NT2/D1 (cell line): ENCODE measurements at regions not wholly inside any gene's neighbourhood (a gene's known extent, or its start where the extent isn't known, plus 50 kb on each side); places are given as distances from the start of the nearest gene placed in this dataset.
"Not testable (repeated sequence)": the region's sequence is repeated elsewhere in the genome, so short reads cannot be mapped to it uniquely, and the experiment has no call there.

ENCODE experiments used
- DNase-seq: peaks from one replicate; pipeline ENCODE4 v3.0.0-alpha.2; 2011; ENCODE audit warnings: low read depth, low spot score
- H3K27me3 ChIP-seq: 2 replicates; pipeline ENCODE4 v1.6.0; 2011; ENCODE audit warnings: mild to moderate bottlenecking; ENCODE audit not compliant: insufficient read length, insufficient read depth
- H3K36me3 ChIP-seq: 2 replicates; pipeline ENCODE4 v1.6.1; 2011; ENCODE audit warnings: mild to moderate bottlenecking, low read length, mixed read lengths; ENCODE audit not compliant: insufficient read depth, insufficient read length
- H3K4me1 ChIP-seq: 2 replicates; pipeline ENCODE4 v1.5.1; 2011; ENCODE audit not compliant: insufficient read depth, insufficient read length
- H3K4me3 ChIP-seq: 2 replicates; pipeline ENCODE4 v1.5.1; 2011; ENCODE audit warnings: low read depth; ENCODE audit not compliant: insufficient read length
- H3K9ac ChIP-seq: 2 replicates; pipeline ENCODE4 v1.6.0; 2011; ENCODE audit warnings: low read depth; ENCODE audit not compliant: insufficient read length
- H3K9me3 ChIP-seq: 2 replicates; pipeline ENCODE4 v1.5.1; 2011; ENCODE audit warnings: mild to moderate bottlenecking, low read length; ENCODE audit not compliant: insufficient read depth
- SUZ12 ChIP-seq: IDR thresholded peaks from 2 replicates; pipeline ENCODE4 v1.6.1; 2011; ENCODE audit not compliant: insufficient read length, insufficient read depth; ENCODE audit errors: extremely low read depth
- YY1 ChIP-seq: IDR thresholded peaks from 2 replicates; pipeline ENCODE4 v1.6.1; 2011; ENCODE audit not compliant: insufficient read length, insufficient read depth
- ZNF274 ChIP-seq: IDR thresholded peaks from 2 replicates; pipeline ENCODE4 v1.6.1; 2011; ENCODE audit warnings: mild to moderate bottlenecking, low read depth, low read length

- Histone ChIP-seq H3K4me3 (no peak overlapping the region), H3K9ac (no peak overlapping the region), H3K4me1 (no peaks in the 10 kb centered on the region), H3K36me3 (no peaks in the 10 kb centered on the region), H3K9me3 (no peaks in the 10 kb centered on the region), H3K27me3 (no peaks in the 10 kb centered on the region)
- TF ChIP-seq YY1 (no peak), ZNF274 (no peak), SUZ12 (no peak)
- DNase-seq: no peak
These were observed 93.6 kb upstream of the OSTN start for GRCh38 chr3:191105418-191105817.

- Histone ChIP-seq H3K4me1 (no peaks in the 10 kb centered on the region), H3K4me3 (no peak overlapping the region), H3K9me3 (no peaks in the 10 kb centered on the region), H3K9ac (no peak overlapping the region), H3K27me3 (no peaks in the 10 kb centered on the region), H3K36me3 (no peaks in the 10 kb centered on the region)
- no peak for DNase-seq
- no peak for TF ChIP-seq ZNF274
- no peak for TF ChIP-seq YY1
- no peak for TF ChIP-seq SUZ12
These were observed 98.5 kb upstream of the OSTN start for GRCh38 chr3:191100516-191100915.

GRCh38 chr3:191094057-191094845 is 104.8 kb upstream of the OSTN start:
- no peaks in the 10 kb centered on the region for H3K36me3 ChIP-seq
- H3K9me3 ChIP-seq: no peaks in the 10 kb centered on the region
- no peaks in the 10 kb centered on the region for H3K4me1 ChIP-seq
- TF ChIP-seq YY1 (no peak), SUZ12 (no peak), ZNF274 (no peak)
- no peak for DNase-seq
- H3K4me3 ChIP-seq: no peak overlapping the region
- H3K27me3 ChIP-seq: no peaks in the 10 kb centered on the region
- no peak overlapping the region for H3K9ac ChIP-seq

- no peak for DNase-seq
- no peaks in the 10 kb centered on the region for H3K36me3 ChIP-seq
- H3K27me3 ChIP-seq: no peaks in the 10 kb centered on the region
- no peak for TF ChIP-seq ZNF274
- no peak for TF ChIP-seq YY1
- no peak for TF ChIP-seq SUZ12
- no peak overlapping the region for H3K4me3 ChIP-seq
- no peaks in the 10 kb centered on the region for H3K4me1 ChIP-seq
- H3K9ac ChIP-seq: no peak overlapping the region
- H3K9me3 ChIP-seq: no peaks in the 10 kb centered on the region
These were observed 111.7 kb upstream of the OSTN start for GRCh38 chr3:191087391-191087790.

- Histone ChIP-seq H3K4me3 (no peak overlapping the region), H3K9me3 (no peaks in the 10 kb centered on the region), H3K4me1 (no peaks in the 10 kb centered on the region), H3K9ac (no peak overlapping the region), H3K27me3 (no peaks in the 10 kb centered on the region), H3K36me3 (no peaks in the 10 kb centered on the region)
- no peak for TF ChIP-seq SUZ12
- TF ChIP-seq YY1: no peak
- no peak for TF ChIP-seq ZNF274
- no peak for DNase-seq
These were observed 114.0 kb upstream of the OSTN start for GRCh38 chr3:191085091-191085490.

GRCh38 chr3:191078913-191079312 is 120.1 kb upstream of the OSTN start:
- not testable (repeated sequence) for H3K9ac ChIP-seq, H3K4me3 ChIP-seq, H3K9me3 ChIP-seq, H3K4me1 ChIP-seq, H3K27me3 ChIP-seq, H3K36me3 ChIP-seq, DNase-seq

- no peak for DNase-seq
- Histone ChIP-seq H3K4me1 (no peaks in the 10 kb centered on the region), H3K9ac (no peak overlapping the region), H3K9me3 (peaks cover 6% of the 10 kb centered on the region; the same call in 1 of the 2 replicates), H3K27me3 (no peaks in the 10 kb centered on the region), H3K4me3 (no peak overlapping the region), H3K36me3 (no peaks in the 10 kb centered on the region)
- no peak for TF ChIP-seq SUZ12
- TF ChIP-seq ZNF274: no peak
These were observed 122.0 kb upstream of the OSTN start for GRCh38 chr3:191076903-191077552.

GRCh38 chr3:191074511-191074910 is 124.5 kb upstream of the OSTN start:
- Histone ChIP-seq H3K9ac (no peak overlapping the region), H3K4me3 (no peak overlapping the region), H3K4me1 (no peaks in the 10 kb centered on the region), H3K9me3 (peaks cover 6% of the 10 kb centered on the region; the same call in 1 of the 2 replicates), H3K27me3 (no peaks in the 10 kb centered on the region), H3K36me3 (no peaks in the 10 kb centered on the region)
- DNase-seq: no peak
- no peak for TF ChIP-seq SUZ12
- no peak for TF ChIP-seq YY1
- TF ChIP-seq ZNF274: no peak
